ENCODE measurements at regions not wholly inside any gene's neighbourhood (a gene's known extent, or its start where the extent isn't known, plus 50 kb on each side); places are given as distances from the start of the nearest gene placed in this dataset.

GRCh38 chr11:135036488-135037297 is 624.7 kb upstream of the B3GAT1 start:
- Histone ChIP-seq H3K4me3 (ENCODE audit: low read depth, low read length) (no peak overlapping the region), H3K36me3 (ENCODE audit: control insufficient read depth, insufficient read depth, low read length) (no peaks in the 10 kb centered on the region), H3K27me3 (ENCODE audit: control insufficient read depth, insufficient read depth, low read length) (no peaks in the 10 kb centered on the region)
- TF ChIP-seq CTCF (IDR thresholded peaks at IDR 0.05; ENCODE audit: insufficient read depth, low read length, severe bottlenecking) = no peak
- DNase-seq (ENCODE audit: low read depth) (no peak), FAIRE-seq (no peak)

GRCh38 chr11:135035282-135035681 is 623.2 kb upstream of the B3GAT1 start:
- H3K36me3 ChIP-seq (ENCODE audit: control insufficient read depth, insufficient read depth, low read length) = no peaks in the 10 kb centered on the region
- no peak for TF ChIP-seq CTCF (IDR thresholded peaks at IDR 0.05; ENCODE audit: insufficient read depth, low read length, severe bottlenecking)
- no peak overlapping the region for H3K4me3 ChIP-seq (ENCODE audit: low read depth, low read length)
- FAIRE-seq (no peak), DNase-seq (ENCODE audit: low read depth) (no peak)
- no peaks in the 10 kb centered on the region for H3K27me3 ChIP-seq (ENCODE audit: control insufficient read depth, insufficient read depth, low read length)

GRCh38 chr11:135033540-135033939 is 621.5 kb upstream of the B3GAT1 start:
- DNase-seq (ENCODE audit: low read depth) = no peak
- Histone ChIP-seq H3K36me3 (ENCODE audit: control insufficient read depth, insufficient read depth, low read length) (no peaks in the 10 kb centered on the region), H3K4me3 (ENCODE audit: low read depth, low read length) (no peak overlapping the region), H3K27me3 (ENCODE audit: control insufficient read depth, insufficient read depth, low read length) (no peaks in the 10 kb centered on the region)
- TF ChIP-seq CTCF (IDR thresholded peaks at IDR 0.05; ENCODE audit: insufficient read depth, low read length, severe bottlenecking) = no peak
- no peak for FAIRE-seq

- no peak for DNase-seq (ENCODE audit: low read depth)
- no peak for FAIRE-seq
- H3K27me3 ChIP-seq (ENCODE audit: control insufficient read depth, insufficient read depth, low read length) = no peaks in the 10 kb centered on the region
- H3K4me3 ChIP-seq (ENCODE audit: low read depth, low read length) = no peak overlapping the region
- TF ChIP-seq CTCF (IDR thresholded peaks at IDR 0.05; ENCODE audit: insufficient read depth, low read length, severe bottlenecking) = no peak
- H3K36me3 ChIP-seq (ENCODE audit: control insufficient read depth, insufficient read depth, low read length) = no peaks in the 10 kb centered on the region
Observed at GRCh38 chr11:135031205-135031989, 619.4 kb upstream of the B3GAT1 start.

GRCh38 chr11:135027461-135027860 is 615.4 kb upstream of the B3GAT1 start:
- no peak for FAIRE-seq
- no peak for TF ChIP-seq CTCF (IDR thresholded peaks at IDR 0.05; ENCODE audit: insufficient read depth, low read length, severe bottlenecking)
- Histone ChIP-seq H3K4me3 (ENCODE audit: low read depth, low read length) (no peak overlapping the region), H3K27me3 (ENCODE audit: control insufficient read depth, insufficient read depth, low read length) (no peaks in the 10 kb centered on the region), H3K36me3 (ENCODE audit: control insufficient read depth, insufficient read depth, low read length) (no peaks in the 10 kb centered on the region)
- DNase-seq (ENCODE audit: low read depth) = peak; percentile 31

Measured in bronchial epithelial cell (primary cell).